Stimulated activated CD4-positive, alpha-beta T cell treated with anti-CD3 and anti-CD28 coated beads, Interleukin-4, amount 100 ng/mL, for 24 hours (primary cell): ENCODE measurements at regions not wholly inside any gene's neighbourhood (a gene's known extent, or its start where the extent isn't known, plus 50 kb on each side); places are given as distances from the start of the nearest gene placed in this dataset.

ENCODE experiments used
- DNase-seq: peaks from one replicate; pipeline ENCODE4 v3.0.0-alpha.2; 2020

DNA sequence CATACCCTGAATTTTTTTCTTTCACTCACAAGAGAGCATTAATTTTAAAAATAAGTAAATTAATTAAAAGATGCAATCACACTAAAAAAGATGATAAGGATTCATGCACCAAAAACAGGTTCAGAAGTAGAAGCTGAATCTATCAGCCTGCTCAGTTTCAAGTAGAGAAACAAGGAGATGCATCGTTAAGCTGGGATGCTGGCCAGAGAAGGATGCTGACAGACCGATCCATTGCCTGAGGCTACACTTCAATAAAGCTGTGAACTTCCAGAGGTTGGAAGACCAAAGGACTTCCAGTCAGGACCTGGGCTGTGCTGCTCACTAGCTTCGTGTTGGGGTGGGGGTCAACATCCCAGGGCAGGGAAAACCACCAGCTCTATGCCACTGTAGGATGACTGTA lies 457.7 kb downstream of the EFNA5 start:
- DNase-seq, result no peak

DNA sequence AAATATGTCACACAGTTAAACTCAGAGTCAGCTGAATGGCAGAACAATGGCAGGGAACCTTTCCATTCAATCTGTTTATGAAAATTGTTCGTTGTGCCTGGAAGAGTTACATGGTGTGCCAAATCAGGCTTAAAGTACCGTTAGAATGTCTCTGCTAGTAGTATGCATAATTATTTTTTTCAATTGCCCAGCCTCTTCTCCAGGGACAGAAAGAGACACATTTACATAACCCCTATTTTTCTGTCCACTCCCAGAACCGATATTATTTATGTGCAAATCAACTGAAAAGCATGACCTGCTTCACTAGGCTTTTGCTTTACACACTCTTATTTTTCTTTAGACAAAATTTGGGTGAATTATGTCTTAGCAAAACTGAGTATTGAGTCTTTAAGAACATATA lies 459.1 kb downstream of the EFNA5 start:
- DNase-seq, result no peak

DNA sequence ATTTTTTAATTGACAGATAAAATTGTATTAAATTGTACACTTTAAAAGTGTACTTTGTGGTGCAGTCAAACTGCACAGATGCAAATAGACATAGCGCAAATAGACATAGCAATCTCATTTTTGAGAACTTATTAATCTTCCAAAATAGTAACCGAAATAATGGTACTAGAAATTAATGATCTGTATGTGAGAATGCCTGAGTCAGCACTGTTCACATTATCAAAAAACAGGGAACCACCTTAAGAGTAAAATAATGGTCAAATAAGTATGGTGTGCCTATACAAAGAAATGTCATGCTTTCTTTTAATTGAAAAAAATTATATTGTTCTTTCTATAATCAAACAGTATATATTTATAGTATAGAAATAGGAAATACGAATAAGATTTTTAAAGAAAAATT lies 461.9 kb downstream of the EFNA5 start:
- DNase-seq, result no peak

DNA sequence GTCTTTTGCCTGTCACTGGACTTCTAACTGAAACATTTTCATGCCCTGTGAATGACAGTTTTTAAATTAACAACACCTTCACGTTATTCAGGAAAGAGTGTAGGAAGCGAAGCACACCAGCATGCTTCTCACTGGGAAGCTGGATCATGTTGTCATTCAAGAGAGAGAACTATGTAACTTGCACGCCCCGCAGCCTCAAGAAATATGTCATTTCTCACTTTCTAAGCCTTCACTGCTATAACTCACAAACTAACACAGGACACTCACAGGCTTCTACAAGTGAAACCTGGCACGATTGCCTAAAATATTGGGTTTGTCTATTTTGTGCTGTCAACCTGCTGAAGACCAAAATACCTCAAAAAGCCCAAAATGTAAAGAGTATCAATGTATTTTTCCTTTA lies 466.3 kb downstream of the EFNA5 start:
- DNase-seq, result no peak

DNA sequence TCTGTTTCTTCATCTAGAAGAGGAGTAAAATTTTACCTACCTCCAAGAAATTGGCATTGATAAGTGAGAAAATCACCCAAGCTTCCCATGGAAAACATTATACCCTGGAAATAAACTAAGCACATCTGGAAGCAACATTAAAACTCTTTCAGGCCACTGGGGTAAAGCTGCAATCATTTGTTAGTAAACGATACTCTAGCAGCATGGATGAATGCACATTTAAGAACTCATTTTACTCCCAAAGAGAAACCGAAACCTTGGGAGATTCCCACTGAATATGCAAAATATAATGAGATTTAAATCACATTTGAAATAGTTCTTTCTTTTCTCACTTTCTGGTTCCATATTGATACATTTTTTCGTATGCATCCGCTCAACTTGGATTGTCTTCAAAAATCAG lies 467.5 kb downstream of the EFNA5 start:
- DNase-seq, result no peak

DNA sequence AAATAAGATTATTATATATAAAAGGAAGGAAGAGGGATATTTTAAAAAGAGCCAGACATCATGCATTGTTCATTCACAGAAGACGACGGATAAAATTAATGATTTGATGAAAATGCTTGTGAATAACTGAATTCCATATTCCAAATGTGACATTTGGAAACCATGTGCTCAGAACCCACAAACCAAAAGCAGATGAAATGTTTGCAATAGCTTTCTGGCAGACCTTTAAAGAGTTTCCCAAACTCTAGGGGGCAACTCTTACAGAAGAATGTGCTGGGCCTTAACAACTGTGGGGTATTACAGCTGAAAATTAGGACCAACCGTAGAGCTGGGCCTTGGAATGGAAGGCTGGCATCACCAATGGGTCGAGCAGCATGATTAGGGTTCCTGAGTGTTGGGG lies 471.0 kb downstream of the EFNA5 start:
- no peak for DNase-seq

DNA sequence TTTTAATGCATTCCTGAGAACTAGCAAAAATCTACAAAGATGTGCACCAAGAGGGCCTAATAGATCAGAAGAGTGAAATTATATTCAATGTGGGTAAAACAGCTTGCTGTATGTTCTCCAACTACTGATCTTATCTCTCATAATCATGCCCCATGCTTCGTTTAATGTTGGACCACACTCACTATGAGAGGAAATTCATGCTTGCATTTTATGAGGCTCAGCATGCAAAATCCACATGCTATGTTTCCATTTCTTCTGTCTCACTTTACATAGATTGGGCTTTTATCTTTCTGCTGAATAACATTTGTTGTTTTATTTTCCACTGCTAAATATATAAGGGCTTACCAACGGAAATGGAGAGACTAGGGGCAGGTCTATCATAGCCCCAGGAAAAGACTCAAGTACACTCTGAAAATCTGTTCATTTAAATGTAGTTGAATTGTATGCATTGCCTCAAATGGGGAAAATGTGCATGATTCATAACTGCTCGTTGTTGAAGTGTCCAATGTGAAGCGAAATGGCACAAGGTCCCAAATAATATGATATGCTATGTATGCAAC lies 474.2 kb downstream of the EFNA5 start:
- DNase-seq, result no peak

DNA sequence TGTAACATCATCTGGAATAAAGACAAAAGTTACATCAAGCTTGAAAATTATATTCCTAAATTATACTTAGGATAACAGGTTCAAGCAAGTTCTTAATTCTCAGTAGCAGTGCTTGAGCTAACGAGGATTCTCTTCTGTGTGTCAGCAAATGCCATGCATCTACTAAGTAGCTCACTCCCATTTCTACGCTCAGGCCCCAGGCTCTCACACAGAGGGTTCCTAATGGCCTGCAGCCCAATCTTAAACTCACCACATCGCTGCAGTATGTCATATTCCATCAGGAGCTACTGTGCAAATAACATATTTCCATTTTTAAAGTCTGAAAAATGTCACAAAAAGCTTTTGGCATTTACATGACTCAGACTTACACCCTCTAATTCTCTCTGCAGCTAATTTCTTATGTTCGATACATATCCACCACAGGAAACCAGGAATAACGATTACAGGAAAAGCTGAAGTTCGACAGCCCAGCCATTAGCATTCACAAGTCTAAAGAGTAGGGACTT lies 474.8 kb downstream of the EFNA5 start:
- no peak for DNase-seq

DNA sequence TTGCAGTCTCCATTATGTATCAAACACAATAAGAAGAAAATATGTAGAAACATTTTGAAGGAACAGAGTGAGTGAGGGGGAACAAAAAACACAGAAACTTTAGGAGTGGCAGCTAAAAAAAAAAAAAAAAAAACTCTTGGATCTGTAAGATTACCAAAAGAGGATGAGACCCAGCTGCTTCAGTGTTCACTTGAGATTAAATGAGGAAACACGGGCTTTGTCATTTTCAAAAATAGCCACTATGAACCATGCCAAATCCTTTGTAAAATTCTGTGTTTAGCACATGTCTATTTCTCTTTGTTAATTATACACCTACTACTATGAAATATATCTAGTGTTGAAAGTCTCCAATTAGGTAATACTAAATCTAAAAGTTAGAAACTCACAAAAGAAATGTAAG lies 485.9 kb downstream of the EFNA5 start:
- DNase-seq, result no peak

DNA sequence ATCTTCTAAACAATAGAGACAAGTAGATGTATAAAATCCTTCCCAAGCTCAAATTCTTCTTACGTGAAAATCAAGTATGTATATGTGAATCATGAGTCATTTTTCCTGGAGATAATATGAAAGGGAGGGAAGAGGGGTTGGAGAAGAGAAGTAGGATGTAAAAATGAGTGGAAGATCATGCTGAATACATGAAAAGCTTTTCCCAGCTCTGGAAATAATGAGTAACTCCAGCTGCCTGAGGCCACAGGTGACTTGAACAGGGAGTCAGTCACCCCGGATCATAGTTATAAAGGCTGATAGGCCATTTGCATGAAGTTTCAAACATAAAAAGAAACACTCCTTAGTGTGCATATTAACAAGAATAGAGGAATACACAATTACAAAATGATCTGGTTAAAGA lies 486.7 kb downstream of the EFNA5 start:
- no peak for DNase-seq

DNA sequence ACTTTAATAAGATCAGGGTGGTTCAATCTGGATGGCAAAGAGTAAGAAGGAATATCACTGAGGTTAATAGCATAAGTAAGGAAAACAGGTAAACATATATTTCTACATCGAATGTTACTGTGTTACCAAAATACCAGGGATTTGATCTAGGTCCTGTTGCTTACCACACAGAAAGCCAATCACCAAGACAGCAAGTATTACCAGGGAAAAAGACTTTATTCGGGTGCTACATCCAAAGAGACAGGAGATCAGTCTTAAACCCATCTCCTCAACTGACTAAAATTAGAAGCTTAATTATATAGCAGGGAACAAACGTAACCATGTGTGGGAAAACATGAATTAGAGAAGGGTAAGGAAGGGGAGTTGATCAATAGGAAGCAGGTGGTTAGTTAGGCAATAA lies 500.1 kb downstream of the EFNA5 start:
- no peak for DNase-seq

DNA sequence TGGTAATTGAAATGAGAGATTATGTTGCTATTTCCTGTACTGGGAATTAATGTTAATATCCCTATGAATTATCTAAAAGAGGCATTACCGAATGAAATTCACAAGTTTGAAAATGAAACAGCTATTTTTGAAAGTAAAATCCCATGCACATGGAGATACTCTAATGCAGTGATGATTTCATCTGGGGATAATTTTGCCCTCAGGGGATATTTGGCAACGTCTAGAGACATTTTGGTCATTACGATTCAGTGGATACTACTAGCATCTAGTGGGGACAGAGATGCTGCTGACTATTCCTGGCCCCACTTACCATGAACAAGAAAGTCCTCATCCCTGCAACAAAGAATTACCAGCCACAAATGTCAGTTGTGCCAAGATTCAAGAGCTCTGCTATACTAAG lies 500.9 kb downstream of the EFNA5 start:
- DNase-seq, result no peak

DNA sequence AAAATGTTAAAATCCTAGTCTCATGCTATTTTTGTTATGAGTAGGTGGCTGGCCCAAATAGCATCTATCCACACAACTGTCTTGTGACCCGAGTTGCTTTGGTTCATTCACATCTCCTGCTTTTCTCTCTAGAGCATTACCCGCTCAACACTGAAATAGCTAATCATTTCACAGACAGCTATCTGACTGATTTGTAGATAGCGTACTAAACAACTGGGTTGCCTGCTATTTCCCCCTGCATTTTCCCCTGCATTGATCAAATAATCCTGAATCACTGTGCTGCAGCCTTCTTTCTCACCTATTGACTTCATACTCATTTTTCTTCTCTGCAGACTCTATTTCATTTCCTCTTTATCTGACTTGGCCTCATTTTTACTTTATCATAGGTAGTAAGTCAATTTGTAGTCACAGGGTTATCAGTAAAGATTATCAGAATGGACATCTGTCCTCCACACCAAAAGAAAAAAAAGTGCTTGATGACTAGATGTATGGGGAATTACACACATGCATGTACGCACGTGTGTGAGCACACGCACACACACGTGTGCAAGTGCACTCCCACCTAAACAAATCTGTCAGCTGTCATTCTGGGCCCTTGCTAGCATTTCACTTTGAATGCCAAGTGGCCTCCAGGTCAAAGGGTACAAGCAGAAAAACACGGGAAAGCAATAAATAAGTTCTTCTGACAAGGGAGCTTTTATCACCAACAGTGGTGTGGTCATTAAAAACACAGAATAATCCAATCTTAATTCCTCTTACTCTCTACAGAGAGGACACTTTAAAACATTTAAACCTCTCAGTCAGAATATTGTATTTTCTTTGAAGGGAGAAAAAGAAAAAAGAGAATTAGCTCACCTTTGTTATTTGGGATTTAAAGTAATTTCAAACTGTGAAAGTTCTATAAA lies 501.6 kb downstream of the EFNA5 start:
- DNase-seq, result no peak

DNA sequence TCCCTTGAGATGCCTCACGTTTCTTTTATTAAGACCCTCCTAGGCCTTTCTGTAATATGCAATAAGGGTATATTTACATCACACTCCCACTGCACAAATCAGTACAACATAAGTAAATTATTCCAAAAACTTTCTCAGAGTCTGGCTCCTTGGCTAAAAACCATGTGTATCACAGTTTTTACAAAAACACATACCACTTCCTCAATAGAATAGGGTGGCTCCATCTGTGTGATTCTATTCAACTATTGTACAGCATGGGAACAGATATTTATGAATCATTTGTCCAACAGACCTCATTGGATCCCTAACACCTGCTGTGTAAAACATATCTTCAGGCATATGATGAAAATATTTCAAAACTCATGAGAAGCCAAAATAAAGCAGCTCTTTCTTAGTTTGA lies 502.7 kb downstream of the EFNA5 start:
- DNase-seq, result no peak

DNA sequence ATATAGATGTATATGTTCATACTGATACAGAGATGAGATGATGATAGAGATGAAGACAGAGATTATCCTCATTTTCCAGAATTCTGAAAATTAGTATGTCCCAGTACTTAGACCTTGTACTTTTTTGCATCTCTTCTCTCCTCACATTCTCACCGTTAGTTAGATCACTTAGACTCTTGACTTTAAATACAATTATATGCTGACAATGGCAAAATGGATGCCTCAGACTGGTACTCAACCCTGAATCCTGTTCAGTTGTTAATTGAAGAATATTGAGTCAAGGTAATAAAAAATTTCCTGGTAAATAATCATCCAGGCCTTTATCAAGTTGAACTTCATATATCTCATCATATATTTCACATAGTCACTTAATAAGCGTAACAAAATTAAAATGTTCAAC lies 505.4 kb downstream of the EFNA5 start:
- no peak for DNase-seq

DNA sequence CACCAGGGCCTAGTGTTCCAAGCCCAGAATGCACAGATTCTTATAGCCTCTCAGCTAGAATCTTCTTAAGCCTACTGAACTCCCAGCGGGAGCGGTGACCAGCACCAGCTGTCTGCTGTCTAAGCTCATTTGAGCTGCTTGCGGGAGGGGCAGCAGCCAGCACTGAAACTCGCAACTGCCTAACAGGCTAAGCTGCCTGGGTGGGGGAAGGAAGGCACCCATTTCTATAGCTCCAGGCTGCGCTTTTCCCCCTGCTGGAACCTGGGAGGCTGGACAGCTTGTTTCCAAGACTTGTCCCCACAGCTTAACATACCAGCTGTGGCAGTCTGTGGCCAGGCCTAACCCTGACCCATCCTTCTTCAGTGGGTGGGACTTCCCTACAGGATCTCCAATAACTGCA lies 512.9 kb downstream of the EFNA5 start:
- no peak for DNase-seq

DNA sequence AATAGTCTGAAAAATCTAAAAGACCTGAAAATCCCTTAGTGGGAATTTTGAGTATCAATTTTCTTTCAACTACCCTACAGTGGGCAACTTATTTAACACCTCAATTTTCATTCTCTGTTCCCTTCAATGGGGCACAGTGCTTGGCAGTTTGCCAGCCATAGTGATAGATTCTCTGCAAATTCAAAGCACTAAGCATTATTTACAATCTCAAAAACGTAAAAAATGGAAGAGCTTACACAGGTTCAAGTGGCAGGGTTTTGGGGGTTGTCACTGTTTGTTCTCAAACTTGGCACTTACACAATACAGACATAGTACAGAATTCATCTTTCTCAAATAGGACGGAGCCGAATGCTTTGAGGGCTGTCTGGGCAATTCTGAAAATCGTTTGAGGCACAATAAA lies 515.0 kb downstream of the EFNA5 start:
- no peak for DNase-seq

DNA sequence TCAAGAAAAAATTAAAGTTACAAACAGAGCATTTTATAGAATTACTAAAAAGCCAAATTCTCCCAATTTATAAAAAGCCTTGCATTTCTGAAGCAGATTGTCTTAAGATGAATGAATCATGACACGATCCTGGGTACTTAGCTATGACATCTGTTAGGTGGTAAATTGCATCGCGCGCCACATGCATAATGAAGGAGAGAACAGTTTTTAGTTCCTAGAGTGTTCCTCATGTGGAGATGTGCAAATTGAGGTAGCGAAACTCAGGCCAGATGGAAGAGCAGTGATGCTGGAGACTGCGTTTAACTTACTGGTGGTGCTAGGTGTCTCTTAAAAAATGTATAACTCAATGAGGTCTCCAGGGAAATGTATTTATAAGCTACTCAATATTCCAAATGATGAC lies 516.1 kb downstream of the EFNA5 start:
- no peak for DNase-seq

DNA sequence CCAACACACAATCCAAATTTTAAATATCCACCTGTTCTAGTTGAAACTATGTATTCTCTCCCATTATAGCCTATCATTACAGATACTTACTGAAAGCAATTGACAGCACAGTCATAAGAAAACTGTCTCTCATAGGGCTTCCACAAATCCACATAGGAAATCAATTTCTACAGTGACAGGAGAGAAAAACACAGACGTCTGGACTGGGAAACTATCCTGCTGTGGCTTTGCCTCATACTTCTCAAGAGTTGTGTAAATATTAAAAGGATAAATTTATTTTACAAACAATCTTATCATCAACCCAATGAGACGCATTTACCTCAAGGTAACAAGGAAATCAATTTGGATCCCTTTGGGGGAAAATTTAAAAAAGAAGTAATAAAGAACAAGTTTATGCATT lies 517.5 kb downstream of the EFNA5 start:
- DNase-seq, result no peak

DNA sequence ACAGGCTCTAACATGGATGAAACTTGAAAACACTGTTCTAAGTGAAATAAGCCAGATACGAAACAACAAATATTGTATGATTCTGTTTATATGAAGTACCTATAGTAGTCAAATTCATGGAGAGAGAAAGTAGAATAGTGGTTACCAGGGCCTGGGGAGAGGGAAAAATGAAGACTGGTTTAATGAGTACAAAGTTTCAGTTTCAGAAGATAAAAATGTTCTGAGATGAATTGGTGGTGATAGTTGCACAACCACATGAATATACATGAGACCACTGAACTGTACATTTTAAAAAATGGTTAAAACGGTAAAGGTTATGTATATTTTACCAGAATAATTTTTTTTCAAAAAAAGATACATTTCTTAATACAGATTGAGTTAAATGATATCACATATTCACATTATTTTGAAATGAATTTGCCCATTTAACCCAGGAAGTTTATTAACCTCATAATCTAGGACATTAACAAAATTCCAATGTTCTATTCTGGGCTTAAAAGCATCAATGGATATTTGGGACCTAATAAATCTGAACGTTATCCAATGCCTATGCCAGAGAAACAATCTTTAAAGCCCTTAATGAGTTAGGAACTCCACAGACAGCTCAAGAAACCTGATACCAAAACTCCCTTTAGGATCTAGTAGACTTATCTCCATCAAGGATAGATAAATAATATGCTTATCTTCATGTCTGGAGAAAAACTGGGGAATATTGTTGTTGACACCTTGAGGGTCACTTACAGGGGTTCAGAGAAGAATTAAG lies 521.3 kb downstream of the EFNA5 start:
- no peak for DNase-seq

DNA sequence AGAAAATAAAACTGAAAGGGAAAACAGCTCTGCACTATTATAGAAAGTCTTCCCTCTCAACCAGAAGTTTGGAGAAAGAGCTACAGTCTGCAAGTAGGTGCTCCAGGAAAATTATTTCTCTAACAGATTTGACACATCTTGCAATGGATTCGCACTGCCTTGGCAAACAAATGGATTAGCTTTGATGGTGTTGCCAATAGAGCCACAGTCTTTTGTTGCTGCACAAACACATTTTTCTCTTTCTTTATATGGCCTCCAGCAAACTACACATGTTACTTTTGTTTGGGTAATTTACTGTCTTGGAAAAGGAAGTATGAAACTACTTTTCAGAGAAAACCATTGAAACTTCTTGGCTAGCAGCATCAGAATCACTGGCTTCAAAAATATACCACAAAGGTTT lies 523.1 kb downstream of the EFNA5 start:
- no peak for DNase-seq

DNA sequence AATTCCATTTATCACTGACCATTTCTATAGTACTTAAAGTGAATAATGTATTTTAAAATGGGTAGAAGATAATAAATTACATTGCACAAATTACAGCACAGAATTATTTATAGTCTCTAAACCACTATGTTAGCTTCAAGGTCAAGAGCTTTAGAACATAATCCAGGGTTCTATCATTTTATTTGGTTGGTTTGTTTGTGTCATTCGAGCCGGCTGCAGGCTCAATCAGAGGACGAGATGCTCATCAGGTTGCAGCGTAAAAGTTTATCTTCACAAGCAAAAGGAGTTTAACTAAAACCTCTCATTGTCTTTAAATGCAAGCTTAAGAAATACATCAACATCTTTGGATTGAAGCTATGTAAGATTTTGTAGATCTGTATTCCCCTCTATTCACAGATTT lies 523.8 kb downstream of the EFNA5 start:
- no peak for DNase-seq

DNA sequence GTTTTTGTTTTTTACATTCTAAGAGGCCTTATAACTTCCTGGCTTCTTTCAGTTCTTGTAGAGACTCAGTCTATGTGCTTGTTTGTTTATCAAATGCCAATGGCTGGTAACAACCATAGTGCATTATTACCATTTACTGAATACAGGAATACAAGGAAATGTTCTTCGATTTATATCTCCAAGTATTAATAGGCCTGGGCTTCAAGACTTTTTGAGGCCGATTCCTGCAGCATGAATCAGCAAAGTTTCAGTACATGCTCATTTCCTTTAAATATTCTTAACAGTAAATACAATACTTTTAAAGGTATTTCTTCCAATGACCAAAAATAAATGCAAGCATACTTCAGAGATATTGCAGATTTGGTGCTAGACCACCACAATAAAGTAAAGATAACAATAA lies 535.3 kb downstream of the EFNA5 start:
- DNase-seq, result no peak

DNA sequence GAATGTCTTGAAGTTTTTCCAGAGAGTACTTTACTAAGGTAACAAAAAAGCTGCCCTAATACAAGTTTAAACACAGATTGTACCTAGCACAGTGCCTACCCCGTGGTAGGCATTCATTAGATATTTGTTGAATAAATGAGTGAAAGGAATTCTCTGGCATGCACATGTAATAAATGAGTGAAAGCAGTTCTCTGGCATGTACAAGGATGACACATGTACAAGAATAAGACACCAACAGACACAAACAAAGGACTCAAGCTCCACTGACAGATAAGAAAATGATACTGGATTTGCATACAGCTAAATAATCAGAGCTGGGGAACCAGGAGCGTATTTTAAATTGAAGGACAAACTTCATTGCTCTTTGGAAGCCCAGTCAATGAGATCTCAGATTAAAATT lies 535.8 kb downstream of the EFNA5 start:
- DNase-seq, result no peak
